Lower leg skin (tissue), 4 donors: ENCODE measurements at regions not wholly inside any gene's neighbourhood (a gene's known extent, or its start where the extent isn't known, plus 50 kb on each side); places are given as distances from the start of the nearest gene placed in this dataset.
"Not testable (repeated sequence)": the region's sequence is repeated elsewhere in the genome, so short reads cannot be mapped to it uniquely, and the experiment has no call there.

ENCODE experiments used
- DNase-seq, 2 donors: peaks; one replicate each; pipeline ENCODE4 v3.0.0-alpha.2; 2019; ENCODE audit warnings: low spot score in 2 of 2
- H3K4me3 ChIP-seq: fragments of 200-600 bp; sonication (generic); 2 replicates; pipeline ENCODE4 v1.5.1; 2017; ENCODE audit warnings: mild to moderate bottlenecking, low read depth; ENCODE audit not compliant: poor library complexity, severe bottlenecking
- POLR2A ChIP-seq, 2 donors: fragments of 450-650 bp; IDR thresholded peaks; one replicate each; pipeline ENCODE4 v1.6.1; 2016 to 2017; ENCODE audit warnings: antibody characterized with exemption in 2 of 2, mild to moderate bottlenecking in 1 of 2, moderate library complexity in 1 of 2
- WGBS, 2 donors: methylation state at CpG; one replicate each; pipeline ENCODE4 v1.1.5; 2018; 5-methylcytosine and 5-hydroxymethylcytosine counted together
- intact Hi-C: fragments of 100-400 bp; cut with DNase I; formaldehyde crosslinking; loops from one replicate; pipeline ENCODE4 v1.15.0; 2023; ENCODE audit warnings: low total_unique reads
- TF ChIP-seq, protein P1 (sequence below), 3 donors: fragments of 450-650 bp; IDR thresholded peaks; one replicate each; pipeline ENCODE4 v1.5.1; 2016; ENCODE audit warnings: antibody characterized with exemption in 3 of 3, mild to moderate bottlenecking in 3 of 3, moderate library complexity in 2 of 3

GRCh38 chr3:135645541-135645940 is 320.0 kb upstream of the PPP2R3A start:
- 74 to 86% methylated on average over 1 of the region's 1 CpG for WGBS, 2 donors
- H3K4me3 ChIP-seq: no peak overlapping the region
- TF ChIP-seq POLR2A (IDR thresholded peaks at IDR 0.05): no peak
- TF ChIP-seq, protein P1, sequence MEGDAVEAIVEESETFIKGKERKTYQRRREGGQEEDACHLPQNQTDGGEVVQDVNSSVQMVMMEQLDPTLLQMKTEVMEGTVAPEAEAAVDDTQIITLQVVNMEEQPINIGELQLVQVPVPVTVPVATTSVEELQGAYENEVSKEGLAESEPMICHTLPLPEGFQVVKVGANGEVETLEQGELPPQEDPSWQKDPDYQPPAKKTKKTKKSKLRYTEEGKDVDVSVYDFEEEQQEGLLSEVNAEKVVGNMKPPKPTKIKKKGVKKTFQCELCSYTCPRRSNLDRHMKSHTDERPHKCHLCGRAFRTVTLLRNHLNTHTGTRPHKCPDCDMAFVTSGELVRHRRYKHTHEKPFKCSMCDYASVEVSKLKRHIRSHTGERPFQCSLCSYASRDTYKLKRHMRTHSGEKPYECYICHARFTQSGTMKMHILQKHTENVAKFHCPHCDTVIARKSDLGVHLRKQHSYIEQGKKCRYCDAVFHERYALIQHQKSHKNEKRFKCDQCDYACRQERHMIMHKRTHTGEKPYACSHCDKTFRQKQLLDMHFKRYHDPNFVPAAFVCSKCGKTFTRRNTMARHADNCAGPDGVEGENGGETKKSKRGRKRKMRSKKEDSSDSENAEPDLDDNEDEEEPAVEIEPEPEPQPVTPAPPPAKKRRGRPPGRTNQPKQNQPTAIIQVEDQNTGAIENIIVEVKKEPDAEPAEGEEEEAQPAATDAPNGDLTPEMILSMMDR (IDR thresholded peaks at IDR 0.05): no peak
- DNase-seq: no peak
- intact Hi-C loops: no loop called here

DNA sequence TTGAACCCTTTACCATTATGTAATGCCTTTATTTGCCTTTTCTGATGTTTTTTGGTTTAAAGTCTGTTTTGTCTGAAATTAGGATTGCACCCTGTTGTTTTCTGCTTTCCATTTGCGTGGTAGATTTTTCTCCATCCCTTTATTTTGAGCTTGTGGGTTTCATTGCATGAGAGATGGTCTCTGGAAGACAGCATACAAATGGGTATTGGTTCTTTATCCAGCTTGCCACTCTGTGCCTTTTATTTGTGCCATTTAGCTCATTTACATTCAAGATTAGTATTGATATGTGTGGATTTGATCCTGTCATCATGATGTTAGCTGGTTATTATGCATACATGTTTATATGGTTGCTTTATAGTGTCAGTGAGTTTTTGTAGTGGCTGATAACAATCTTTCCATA is 318.7 kb upstream of the PPP2R3A start:
- 71 to 73% methylated on average over 1 of the region's 1 CpG for WGBS, 2 donors
- DNase-seq: no peak
- intact Hi-C loops: no loop called here
- no peak overlapping the region for H3K4me3 ChIP-seq
- TF ChIP-seq, protein P1 (IDR thresholded peaks at IDR 0.05): no peak
- TF ChIP-seq POLR2A (IDR thresholded peaks at IDR 0.05): no peak

DNA sequence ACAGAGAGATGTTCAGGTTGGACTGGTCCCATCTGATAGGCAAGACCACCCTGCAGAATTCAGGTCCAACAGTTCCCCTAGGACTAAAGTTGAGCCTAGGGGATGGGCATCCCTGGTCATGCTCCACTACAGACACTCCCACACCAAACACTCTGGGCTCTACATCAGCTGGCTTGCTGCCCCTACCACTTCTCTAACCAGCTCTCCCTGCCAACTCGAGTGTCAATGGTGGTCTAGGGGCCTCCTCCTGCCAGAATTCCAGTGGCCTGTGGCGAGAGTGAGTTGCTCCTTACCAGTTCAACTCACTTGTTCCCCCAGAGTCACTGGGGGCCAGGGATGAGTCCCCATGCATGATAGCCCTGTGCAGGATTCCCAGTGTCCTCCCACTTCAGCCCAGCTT is 316.2 kb upstream of the PPP2R3A start:
- H3K4me3 ChIP-seq: no peak overlapping the region
- 55 to 61% methylated on average over 2 of the region's 2 CpGs for WGBS, 2 donors
- TF ChIP-seq, protein P1 (IDR thresholded peaks at IDR 0.05): no peak
- TF ChIP-seq POLR2A (IDR thresholded peaks at IDR 0.05): no peak
- intact Hi-C loops: no loop called here
- DNase-seq: no peak

GRCh38 chr3:135650309-135650708 is 315.2 kb upstream of the PPP2R3A start:
- intact Hi-C loops: no loop called here
- 43 to 67% methylated on average over 1 of the region's 1 CpG for WGBS, 2 donors
- TF ChIP-seq, protein P1 (IDR thresholded peaks at IDR 0.05): no peak
- TF ChIP-seq POLR2A (IDR thresholded peaks at IDR 0.05): no peak
- no peak overlapping the region for H3K4me3 ChIP-seq
- no peak for DNase-seq

DNA sequence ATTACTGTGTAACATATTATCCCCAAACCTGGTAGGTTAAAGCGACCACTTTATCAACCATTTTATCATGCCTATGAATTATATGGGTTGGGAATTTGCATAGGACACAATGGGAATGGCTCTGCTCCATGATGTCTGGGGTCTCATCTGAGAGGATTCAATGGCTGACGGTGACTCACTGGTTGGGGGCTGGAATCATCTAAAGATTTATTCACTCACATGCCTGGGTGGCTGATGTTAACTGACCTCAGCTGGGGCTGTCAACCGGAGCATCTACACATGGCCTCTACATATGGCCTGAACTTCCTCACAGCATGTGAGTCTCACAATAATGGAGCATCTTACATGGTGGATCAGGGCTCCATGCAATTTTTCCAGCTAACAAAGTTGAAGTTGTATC is 313.1 kb upstream of the PPP2R3A start:
- TF ChIP-seq POLR2A (IDR thresholded peaks at IDR 0.05): no peak
- TF ChIP-seq, protein P1 (IDR thresholded peaks at IDR 0.05): no peak
- WGBS, 2 donors: 51 to 52% methylated on average over 3 of the region's 3 CpGs
- intact Hi-C loops: no loop called here
- no peak overlapping the region for H3K4me3 ChIP-seq
- DNase-seq: no peak

DNA sequence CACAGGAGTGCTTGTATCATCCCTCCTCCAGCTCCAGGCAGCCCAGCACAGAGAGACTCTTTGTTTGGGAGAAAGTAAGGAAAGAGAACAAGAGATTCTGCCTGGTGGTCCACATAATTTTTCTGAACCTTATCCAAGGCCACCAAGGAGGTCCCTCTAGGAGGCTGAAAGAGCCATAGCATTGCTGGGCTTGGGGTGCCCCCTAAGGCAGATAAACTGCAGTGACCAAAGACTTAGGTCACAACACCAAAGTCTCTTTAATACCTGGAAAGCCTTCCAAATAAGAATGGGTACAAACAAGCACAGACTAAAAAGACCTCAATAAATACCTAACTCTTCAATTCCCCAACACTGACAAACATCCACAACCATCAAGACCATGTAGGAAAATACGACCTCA is 310.2 kb upstream of the PPP2R3A start:
- intact Hi-C loops: no loop called here
- WGBS, 2 donors: 76 to 93% methylated on average over 1 of the region's 1 CpG
- no peak overlapping the region for H3K4me3 ChIP-seq
- DNase-seq: no peak
- TF ChIP-seq POLR2A (IDR thresholded peaks at IDR 0.05): no peak
- TF ChIP-seq, protein P1 (IDR thresholded peaks at IDR 0.05): no peak

DNA sequence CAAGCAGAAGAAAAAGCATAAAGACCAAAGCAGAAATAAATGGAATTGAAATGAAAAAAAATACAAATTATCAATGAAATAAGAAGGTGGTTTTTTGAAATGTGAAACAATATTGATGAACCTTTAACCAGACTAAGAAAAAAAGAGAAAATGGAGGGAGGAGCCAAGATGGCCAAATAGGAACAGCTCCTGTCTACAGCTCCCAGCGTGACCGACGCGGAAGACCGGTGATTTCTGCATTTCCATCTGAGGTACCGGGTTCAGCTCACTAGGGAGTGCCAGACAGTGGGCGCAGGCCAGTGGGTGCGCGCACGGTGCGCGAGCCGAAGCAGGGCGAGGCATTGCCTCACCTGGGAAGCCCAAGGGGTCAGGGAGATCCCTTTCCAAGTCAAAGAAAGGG is 307.1 kb upstream of the PPP2R3A start:
- 91 to 96% methylated on average over 9 to 13 of the region's 14 CpGs for WGBS, 2 donors
- DNase-seq, H3K4me3 ChIP-seq, intact Hi-C loops: not testable (repeated sequence)
